ENCODE measurements at regions not wholly inside any gene's neighbourhood (a gene's known extent, or its start where the extent isn't known, plus 50 kb on each side); places are given as distances from the start of the nearest gene placed in this dataset.

DNA sequence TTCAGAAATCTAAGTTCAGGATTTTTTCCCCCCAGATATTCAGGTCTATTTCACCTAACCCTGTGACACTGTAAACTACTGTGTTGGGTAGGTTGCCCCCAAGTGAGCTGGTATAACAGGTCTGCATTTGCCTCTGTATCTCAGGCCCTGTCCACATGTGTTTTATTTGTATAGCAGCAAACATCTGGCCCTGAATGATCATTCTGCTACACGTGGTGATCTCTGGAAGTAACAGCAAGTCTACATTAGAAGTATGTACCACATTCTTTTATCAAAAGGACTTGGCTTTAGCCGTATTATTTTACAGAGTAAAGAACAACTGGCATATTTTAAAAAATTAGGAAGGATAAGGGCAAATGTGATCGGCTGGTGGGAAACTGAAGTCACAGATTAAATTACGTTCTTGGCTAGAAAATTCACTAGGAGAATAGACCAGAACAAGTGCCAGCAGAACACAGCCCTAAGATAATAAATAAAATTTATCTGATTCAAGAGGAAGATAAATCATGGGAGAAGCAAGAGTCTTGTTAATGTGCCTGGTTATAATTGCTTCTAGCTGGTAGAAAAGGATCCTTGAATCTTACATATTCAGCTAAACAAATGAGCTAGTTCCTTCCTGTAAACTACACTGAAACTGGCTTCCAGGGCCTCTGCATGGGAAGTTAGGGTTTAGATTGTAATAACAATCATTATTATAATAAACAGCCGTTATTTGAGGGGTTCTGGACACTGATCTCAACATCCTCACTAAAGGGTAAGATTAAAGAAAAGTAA is 192.1 kb downstream of the SAMD5 start:
- TF ChIP-seq TAF1 (IDR thresholded peaks at IDR 0.05; ENCODE audit: low read depth, low read length) (no peak), HDAC6 (IDR thresholded peaks at IDR 0.05; ENCODE audit: low read depth, low read length) (no peak), RFX5 (IDR thresholded peaks at IDR 0.05; ENCODE audit: borderline replicate concordance, low read depth, low read length) (no peak), BCL11A (IDR thresholded peaks at IDR 0.05; ENCODE audit: low read depth in 2 of 2, low read length in 2 of 2) (no peak), TEAD4 (IDR thresholded peaks at IDR 0.05; ENCODE audit: low read depth, low read length) (no peak)
- TF ChIP-seq, protein P1, sequence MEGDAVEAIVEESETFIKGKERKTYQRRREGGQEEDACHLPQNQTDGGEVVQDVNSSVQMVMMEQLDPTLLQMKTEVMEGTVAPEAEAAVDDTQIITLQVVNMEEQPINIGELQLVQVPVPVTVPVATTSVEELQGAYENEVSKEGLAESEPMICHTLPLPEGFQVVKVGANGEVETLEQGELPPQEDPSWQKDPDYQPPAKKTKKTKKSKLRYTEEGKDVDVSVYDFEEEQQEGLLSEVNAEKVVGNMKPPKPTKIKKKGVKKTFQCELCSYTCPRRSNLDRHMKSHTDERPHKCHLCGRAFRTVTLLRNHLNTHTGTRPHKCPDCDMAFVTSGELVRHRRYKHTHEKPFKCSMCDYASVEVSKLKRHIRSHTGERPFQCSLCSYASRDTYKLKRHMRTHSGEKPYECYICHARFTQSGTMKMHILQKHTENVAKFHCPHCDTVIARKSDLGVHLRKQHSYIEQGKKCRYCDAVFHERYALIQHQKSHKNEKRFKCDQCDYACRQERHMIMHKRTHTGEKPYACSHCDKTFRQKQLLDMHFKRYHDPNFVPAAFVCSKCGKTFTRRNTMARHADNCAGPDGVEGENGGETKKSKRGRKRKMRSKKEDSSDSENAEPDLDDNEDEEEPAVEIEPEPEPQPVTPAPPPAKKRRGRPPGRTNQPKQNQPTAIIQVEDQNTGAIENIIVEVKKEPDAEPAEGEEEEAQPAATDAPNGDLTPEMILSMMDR (IDR thresholded peaks at IDR 0.05; ENCODE audit: control extremely low read depth in 1 of 3, insufficient read depth in 1 of 3, low read depth in 1 of 3, low read length in 3 of 3): no peak

Measured in H1 (cell line).